ENCODE measurements at regions not wholly inside any gene's neighbourhood (a gene's known extent, or its start where the extent isn't known, plus 50 kb on each side); places are given as distances from the start of the nearest gene placed in this dataset.

DNA sequence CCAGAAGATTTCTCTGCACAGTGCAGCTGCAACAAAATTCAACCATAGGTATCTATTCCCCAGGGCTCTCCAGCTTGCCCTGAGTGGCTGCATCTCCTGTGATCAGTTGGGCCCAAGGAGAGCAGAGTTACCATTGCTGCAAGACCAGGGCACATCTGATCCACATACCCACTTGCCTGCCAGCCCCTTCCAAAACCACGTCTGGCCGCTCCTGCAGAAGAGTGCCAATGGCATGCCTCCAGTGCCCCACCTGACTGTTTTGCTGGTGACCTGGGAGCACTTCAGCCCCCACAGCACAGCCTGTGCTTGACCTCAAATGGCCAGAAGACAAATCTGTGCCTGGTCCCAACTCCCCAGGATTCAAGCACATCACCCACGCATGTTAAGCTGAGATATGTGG, 526.1 kb upstream of the GBE1 start:
- DNase-seq (ENCODE audit: low read depth), result no peak

DNA sequence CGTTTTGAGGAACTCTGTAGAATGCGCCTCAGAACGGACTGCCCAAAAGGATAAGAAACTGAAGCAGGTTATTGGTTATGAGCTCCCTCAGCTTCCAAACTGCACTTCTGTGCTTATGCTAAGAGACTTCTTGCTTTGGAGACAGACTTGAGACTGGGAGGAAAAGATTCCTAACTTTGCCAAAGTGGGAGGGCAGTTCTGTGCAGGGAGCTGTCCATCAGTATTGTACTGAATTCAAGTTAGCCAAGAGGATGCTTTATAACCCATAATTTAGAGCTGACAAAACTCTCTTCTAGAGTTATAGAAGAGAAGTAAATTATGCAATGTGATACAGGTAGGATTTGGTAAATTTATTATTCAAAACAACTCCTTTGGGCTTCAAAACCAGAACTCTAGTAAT, 519.8 kb upstream of the GBE1 start:
- DNase-seq (ENCODE audit: low read depth), result no peak

DNA sequence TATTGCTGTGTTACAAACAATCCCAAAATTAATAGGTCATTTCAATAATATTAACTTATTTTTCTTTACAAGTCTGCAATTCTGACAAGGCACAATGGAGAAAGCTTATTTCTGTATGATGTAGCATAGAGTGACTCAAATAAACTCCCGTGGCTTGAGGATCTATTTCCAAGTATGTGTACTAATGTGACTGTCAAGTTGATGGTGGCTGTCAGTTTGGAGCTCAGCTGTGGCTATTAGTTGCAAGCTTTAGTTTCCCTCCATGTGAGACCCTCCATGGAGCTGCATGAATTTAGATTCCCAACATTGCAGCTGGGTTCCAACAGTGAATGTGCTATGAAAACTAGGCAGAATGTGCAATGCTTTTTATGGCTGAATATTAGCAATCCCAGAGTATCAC, 515.5 kb upstream of the GBE1 start:
- no peak for DNase-seq (ENCODE audit: low read depth)

DNA sequence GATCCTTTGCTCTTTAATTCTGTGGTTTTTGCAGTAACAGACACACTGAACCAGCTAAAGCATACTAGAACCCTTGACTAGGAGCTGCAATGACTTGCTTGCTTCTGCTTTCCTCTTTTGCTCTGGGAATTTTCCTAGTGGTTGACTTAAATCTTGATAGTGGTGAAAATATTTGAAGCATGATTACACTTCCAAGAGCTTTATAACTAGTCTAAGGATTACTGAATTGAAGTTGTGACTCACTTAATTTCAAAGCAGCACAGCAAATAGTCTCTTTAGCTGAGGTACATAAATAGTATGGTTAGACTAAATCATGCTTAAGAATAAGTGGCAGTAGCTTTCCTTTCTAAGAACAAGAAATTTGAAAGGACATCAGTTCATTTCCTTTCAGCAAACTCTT, 513.5 kb upstream of the GBE1 start:
- DNase-seq (ENCODE audit: low read depth), result no peak

DNA sequence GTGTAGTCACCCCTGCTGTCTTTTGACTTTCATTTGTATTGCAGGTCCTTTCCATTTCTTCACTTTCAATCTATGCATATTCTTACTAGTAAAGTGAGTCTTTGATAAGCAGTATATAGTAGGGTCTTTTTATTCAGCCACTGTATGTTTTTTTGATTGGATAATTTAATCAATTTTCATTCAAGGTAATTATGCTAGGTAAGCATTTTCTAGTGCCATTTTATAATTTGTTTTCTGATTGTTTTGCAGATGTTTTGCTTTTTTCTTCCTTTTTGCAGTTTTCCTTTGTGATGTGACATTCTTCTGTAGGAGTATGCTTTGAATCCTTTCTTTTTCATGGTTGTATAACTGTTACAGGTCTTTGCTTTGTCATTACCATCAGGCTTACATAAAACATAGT, 504.3 kb upstream of the GBE1 start:
- no peak for DNase-seq (ENCODE audit: low read depth)

DNA sequence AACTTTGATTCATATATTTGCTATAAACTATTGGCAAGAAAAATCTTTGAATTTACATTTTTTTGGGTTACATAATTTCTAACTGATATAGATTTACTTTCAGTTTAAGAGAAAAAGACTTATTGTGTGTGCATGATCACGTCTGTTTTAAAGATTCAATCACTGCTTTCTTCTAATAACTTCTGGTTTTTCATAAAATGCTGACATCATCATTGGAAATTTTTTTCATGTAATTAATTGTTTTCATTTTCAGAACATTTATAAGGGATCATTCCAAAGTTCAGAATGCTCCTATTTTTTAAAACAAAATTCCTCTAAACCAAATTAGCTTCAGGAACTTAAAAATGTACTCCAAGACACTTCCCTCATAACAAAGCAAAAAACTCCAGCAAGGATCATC, 500.7 kb upstream of the GBE1 start:
- DNase-seq (ENCODE audit: low read depth), result no peak

DNA sequence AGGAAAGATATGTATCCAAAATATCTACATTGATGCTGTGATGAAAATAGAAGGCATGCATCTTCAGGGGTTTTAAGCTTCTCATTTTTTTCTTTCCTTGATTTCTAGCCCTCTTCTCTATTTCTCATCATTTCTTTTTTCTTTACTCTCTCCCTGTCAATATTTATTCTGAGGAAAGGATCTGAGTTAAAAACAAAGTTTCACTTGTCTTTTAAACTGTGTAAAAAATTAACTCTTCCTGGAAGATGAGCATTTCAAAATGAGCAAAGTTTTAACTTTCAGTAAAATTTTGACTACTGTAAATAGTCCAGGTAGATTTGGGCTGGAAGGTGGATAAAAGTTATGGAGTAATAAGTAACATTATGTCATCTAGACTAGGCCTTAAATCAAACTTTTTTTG, 500.2 kb upstream of the GBE1 start:
- DNase-seq (ENCODE audit: low read depth), result no peak

DNA sequence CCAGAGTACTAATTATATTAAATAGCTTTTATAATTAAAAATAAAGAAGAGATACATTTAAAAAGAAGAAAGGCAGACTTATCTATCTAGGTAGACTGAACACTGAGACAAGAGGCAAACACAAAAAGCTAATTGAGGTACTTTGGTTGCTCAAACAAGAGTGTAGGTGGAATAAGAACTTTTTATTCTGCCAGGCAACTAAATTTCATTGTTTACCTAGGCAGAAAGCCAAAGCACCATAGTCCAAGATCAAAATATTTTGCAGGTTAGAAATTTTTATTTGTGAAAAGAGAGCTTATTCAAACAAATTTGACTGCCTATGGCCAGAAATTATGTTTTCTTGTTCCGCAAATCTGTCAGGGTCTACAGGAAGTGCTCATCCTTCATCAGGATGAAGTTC, 499.6 kb upstream of the GBE1 start:
- no peak for DNase-seq (ENCODE audit: low read depth)

DNA sequence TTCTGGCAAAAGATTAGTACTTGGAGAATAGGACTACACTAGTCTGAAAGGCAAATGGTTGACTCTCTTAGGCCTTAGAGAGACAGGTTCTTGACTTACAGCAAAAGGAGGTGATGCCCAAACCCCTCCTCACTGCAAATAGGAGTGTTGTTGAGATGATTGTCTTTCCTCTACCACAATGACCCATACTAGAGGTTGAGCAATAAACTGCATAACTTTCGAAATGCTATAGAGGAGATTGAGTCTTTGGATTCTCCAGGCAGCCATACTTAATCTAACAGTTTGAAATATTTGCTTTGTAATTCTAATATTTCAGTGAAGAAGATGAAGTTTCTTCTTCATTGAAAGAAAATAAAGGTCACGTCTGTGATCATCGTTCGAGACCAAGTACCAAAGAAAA, 498.5 kb upstream of the GBE1 start:
- no peak for DNase-seq (ENCODE audit: low read depth)

DNA sequence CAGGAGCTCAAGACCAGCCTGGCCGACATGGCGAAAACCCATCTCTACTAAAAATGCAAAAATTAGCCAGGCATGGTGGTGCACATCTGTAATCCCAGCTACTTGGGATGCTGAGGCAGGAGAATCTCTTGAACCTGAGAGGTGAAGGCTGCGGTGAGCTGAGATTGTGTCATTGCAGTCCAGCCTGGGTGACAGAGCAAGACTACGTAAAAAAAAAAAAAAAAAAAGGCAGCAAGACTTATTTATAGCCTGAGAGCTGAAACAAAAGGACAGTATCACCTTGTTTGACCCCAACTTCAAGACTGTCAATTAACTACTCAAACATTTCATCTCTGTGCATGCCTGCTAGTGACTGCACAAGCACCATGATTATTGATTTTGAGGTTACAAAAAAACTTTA, 478.9 kb upstream of the GBE1 start:
- no peak for DNase-seq (ENCODE audit: low read depth)

DNA sequence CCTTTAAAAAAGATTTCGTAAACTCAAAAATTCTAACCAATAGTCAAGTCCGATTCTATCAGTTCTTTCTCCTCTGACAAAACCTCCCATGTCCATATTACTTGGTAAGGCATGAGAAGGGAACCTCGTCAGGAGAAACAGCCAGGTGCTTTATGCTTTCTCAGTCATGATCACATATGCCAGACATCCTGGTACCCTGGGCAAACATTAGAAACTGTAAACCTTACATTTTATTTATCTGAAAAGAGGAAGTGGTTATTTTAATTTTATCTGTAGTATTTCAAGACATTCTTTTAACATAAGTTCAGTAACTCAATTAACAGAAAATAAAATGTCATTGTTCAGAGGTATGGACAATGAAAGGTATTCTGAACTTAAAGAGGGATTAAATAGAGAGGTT, 474.8 kb upstream of the GBE1 start:
- DNase-seq (ENCODE audit: low read depth), result no peak

DNA sequence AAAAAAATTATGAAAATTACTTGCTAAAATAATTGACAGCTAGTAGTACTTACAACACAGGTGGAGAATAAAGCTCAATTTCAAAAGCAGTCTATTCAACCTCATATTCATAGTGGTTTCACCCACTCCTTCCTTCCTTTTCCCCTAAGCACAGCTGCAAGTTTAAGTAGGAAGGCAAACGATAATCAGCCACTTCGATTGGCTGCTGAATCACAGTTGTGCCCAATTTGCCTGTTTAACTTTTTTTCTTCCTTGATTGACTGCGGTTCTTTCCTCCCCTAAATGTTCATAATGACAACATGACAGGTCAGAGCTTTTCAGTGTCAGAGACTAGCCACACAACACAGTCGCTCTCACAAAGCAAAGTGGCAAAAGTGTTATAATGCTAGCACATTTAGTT, 468.0 kb upstream of the GBE1 start:
- DNase-seq (ENCODE audit: low read depth), result no peak

DNA sequence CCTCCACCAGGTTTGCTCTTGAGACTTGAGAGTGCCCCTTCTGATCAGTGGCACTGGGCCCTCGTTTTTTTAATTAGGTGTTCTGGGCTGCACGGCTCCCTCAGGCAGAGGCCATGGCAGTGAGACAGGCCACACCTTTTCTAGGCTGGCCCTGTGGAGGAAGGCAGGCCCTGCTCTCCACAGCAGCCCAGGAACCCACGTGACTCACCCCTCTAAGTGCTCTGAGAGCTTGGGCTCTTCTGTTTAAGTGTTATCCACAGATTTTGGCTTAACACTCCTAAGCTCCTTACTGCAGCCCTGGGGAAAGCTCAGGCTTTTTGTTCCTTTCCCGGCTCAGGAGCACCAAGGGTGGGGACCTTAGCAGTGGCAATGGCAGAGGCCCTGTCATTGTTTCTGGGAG, 463.2 kb upstream of the GBE1 start:
- DNase-seq (ENCODE audit: low read depth), result no peak

DNA sequence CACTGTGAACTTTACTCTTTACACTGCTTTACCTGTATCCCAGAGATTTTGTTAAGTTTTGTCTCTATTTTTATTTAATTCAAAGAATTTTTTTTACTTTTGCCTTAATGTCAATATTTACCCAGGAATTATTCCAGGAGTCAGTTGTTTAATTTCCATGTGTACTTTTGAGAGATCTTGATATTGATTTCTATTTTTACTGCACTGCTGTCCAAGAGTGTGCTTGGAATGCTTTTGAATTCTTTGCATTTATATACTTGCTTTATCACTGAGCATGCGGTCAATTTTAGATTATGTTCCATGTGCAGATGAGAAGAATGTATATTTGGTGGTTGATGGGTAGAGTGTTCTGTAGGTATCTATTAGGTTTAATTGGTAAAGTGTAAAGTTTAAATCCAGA, 461.0 kb upstream of the GBE1 start:
- no peak for DNase-seq (ENCODE audit: low read depth)

DNA sequence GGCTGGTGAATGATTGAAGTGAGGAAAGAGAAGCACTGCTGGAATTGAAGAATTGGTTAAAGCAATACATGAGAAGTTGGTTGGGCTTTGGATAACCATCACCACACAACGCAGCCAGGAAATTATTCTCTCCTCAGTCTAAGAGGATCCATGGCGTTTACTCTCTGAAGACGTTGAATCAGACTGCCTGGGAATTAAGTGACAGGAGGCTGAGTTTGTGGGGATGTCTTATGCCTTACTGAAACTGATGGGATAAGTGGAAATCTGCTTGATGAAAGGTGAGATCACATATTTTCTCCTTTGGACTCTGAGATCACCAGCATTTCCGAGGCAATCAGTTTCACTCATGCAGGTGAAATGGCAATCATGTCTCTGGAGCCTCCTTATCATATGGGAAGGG, 456.1 kb upstream of the GBE1 start:
- DNase-seq (ENCODE audit: low read depth), result no peak

DNA sequence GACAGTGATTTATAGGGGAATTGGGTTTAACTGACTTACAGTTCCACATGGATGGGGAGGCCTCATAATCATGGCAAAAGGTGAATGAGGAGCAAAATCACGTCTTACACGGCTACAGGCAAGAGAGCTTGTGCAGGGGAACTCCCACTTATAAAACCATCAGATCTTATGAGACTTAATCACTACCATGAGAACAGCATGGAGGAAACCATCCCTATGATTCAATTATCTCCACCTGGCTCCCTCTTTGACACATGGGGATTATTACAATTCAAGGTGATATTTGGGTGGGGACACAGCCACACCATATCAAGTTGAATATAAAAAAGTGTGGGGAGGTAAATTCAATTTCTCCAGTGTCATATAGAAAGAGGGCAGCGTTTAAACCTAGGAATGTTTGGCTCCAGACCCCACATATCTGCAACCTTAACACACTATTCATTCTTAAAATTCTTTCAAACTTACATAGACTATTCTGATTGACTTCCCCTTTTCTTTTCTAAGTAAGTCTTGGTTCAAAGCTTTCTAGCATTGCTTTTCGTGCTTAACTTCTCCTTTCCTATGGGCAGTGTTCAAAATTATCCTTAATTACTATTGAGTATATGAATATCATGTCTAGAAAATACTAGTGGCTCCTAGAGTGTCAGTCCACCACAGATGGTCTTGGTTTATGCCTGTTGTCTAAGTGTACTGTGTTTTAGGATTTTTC, 446.7 kb upstream of the GBE1 start:
- DNase-seq (ENCODE audit: low read depth), result no peak

DNA sequence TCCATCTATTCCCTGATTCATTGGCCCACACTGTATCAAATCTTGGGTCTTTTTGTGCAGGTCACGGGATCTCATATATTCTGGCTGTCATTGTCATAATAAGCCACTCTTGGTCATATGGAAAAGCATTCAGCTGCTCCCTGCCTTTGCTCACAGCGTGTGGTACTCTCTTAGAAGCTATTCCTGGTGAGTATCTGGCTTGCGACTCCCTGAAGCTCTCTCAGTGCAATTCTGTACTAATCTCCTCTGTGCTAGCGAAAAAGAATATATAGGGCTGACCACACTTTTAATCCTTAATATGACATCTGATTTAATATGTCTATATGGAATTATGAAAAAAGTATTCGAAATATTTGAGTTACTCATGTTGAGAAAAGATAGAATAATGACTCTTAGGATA, 440.8 kb upstream of the GBE1 start:
- no peak for DNase-seq (ENCODE audit: low read depth)

DNA sequence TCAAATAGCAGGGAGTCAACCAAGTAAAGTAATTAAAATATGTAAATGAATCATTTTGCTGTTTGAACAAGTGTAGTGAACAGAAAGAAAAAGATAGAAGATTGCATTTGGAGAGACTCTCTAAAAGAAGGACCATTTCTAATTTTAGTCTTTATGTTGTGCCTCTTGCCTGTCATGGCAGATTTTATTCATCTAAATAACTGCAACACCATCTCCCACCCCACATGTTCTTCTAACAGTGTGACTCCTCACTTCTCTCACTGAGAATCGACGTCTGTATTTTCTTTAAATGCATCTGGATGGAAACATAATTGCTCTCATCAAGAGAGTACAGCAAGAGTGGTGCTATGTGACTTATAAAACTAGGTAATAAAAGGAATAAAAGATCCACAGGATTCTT, 439.9 kb upstream of the GBE1 start:
- no peak for DNase-seq (ENCODE audit: low read depth)

DNA sequence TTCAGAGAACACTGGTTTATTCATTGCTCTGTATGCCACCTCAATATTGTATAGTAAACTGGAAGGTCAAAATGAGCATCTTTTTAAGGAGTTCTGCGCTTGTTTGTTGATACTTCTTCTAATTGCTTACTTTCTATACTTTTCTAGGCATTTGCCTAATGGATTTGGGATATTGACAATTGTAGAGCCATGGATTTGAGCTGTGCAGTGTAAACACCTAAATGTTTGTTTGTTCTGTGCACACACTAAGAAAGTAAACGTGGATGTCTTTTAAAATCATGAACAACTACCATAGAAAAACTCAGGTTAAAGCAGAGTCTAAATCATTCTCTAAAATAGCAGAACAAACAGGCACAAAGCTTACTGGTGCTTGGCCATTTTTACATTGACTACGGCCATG, 436.6 kb upstream of the GBE1 start:
- DNase-seq (ENCODE audit: low read depth), result no peak

DNA sequence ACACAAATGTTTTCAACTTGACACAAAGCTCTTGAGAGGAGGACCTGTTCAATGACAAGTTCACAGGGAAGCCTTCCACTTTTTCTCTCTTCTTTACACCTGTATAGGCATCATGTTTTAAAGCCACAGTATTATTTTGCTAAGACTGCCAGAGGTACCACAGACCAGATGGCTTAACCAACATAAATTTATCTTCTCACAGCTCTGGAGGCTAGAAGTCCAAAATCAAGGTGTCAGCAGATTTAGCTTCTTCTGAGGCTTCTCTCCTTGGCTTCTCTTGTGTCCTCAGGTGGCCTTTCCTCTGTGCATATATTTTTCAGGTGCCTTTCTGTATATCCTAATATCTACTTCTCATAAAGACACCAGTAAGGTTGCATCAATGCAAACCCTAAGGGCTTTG, 435.2 kb upstream of the GBE1 start:
- no peak for DNase-seq (ENCODE audit: low read depth)

DNA sequence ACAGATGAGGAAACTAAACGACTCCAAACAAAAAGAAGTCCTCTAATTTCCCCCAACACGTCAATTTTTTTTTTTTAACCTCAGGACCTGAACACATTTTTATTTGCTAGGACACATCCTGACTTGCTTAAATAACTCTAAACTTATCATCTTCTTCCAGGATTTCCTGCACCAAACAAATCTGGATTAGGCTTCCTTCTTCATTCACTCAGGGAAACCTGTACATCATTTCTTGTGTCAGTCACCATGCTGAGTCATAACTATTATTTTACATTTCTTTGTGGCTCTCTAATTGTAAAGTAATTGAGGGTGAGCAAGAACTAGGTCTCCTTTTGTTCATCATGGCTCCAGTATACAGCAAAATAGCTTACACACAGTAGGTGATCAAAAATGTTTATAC, 433.4 kb upstream of the GBE1 start:
- DNase-seq (ENCODE audit: low read depth), result no peak

DNA sequence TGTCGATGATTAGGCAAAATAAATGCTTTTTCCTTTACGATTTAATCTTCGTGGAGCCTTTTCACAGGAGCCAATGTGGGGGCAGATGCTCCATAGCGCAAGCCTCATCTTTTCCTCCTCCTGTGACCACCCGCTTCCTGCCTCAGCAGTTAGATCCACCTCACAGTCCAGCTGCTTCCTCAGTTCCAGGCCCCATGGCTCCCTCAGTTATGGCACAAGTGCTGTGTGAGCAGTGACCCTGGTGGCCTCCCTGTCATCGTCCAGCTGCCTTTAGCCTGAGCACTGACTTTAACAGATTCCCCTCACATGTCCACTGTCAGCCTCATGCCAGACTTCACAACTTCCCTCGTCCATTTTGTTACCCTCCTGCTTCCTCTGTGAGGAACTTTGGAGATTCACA, 424.6 kb upstream of the GBE1 start:
- no peak for DNase-seq (ENCODE audit: low read depth)

DNA sequence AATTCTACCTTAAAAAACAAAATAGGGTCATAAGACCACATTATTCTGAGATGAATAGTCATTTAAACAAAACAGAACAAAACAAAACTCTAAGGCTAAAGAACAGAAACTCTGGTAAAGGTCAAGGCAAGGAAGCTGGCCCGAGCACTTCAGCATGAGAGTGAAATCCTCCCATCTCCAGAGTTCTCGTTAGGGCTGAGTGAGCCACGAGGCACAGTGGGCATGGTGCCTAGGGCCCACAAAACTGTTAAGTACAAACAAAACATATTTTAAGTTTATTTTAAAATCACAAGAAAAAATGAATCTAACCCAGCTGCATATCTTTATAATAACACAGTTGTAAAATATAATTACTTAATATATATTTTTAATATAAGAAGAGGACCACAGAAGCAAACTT, 417.8 kb upstream of the GBE1 start:
- DNase-seq (ENCODE audit: low read depth), result no peak

DNA sequence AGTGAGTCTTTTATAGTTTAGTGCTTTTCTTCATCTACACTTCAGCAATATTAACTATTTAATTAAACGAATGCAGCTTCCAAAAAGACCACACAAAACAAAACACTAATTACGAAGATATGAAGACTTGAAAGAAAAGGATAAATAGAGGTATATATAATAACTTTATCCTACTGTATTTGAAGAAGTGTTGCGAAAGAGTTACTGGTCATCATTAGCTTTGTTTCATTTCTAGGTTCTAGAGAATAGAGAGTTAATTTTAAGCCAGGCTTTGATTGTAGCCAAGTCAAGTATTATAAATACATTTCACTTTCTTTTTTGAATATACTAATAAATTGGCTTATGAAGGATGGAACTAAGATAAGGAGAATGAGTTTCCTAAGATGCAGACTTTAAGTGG, 416.8 kb upstream of the GBE1 start:
- no peak for DNase-seq (ENCODE audit: low read depth)

DNA sequence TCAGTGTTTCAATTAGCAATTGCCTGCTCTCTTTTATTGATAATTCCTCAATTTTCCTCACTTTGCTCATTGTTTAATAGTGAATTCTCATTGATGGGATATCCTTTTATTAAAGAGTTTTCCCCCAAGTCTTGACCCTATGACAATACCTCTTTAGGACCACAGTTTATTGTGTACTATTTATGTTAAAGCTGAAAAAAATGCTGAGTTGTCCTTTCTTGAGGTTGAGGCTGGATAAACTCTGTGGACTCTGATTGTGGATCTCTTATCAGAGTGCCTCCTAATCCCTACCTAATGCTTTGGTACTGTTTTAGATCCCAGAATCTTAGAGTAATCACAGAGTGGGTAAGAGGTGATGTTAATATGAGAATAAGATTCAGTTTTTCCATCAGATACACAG, 416.3 kb upstream of the GBE1 start:
- DNase-seq (ENCODE audit: low read depth), result no peak

Data from CMK (cell line).